ENCODE measurements at regions not wholly inside any gene's neighbourhood (a gene's known extent, or its start where the extent isn't known, plus 50 kb on each side); places are given as distances from the start of the nearest gene placed in this dataset.
A peak's percentile ranks its signal among the peaks of the same experiment; 100 is the strongest.

DNA sequence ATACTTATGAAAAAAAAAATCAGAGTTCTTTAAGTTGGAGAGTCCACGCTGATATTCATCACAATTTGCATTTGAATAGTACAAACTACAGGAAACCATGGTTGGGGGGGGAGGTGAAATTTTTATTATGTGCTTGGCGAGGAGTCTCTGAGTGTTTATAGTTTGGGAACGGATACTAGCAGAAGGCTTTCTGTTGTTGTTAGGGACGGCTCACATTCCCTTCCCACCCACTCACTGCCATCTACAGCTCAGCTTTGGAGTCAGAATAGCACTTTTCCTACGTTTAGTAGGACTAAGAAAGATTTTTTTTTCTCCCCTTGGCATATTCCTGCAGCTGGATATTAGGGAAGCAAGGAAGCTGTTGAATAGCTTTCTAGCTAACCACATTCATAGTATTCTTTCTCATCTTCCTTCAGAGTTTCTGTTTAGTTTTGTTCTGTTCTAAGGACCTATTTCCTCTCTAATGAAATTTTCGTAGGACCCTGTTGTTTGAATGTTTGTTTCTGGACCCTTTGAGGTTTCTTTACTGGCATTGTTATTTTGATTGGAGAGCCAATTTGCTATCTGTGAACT is 235.1 kb upstream of the ZNF217 start:
- peak overlapping the region; percentile 9 to 54 (median 33) for H3K4me3 ChIP-seq (ENCODE audit: low read length in 3 of 3)
- intact Hi-C loops (cut with DNase I), result no loop called here

DNA sequence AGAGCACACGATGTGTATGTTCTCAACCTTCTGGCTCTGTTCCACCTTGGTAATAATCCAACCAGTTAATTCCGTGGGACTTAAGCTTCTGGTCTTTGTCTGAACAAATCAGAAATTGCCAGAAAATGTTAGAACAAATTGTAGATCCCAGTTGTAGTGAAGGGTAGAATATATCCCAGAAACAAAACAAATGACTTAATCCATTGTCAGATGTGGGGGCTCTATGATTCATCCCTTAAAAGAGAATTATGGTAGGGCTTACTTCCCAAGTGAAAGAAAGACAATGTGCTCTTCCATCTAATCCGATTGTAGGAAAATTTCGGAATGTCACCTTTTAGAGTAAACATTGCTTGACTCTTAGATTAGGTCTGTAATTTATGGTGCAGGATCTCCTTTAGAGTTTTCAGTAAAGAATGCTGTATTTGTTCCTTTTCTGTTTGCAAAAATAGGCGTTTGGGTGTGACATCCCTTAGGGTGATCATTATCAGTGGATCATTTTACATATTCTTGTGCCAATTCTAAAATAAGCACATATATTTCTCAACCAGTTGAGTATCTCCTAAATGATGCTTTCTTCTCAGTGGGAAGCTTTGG is 234.5 kb upstream of the ZNF217 start:
- H3K4me3 ChIP-seq (ENCODE audit: low read length in 3 of 3), result peak overlapping the region in 1 of 3 donors; percentile 33
- intact Hi-C loops (cut with DNase I), result no loop called here
- no peaks in the 10 kb centered on the region for H3K27me3 ChIP-seq (ENCODE audit: control insufficient read depth, insufficient read depth, low read length)
- H3K9me3 ChIP-seq (ENCODE audit: control insufficient read depth in 2 of 3, insufficient read depth in 1 of 3, low read length in 3 of 3), result no peaks in the 10 kb centered on the region
- DNase-seq (peak in 2 of 5 donors; percentile 65 to 86), FAIRE-seq (no peak)
- peaks cover 9 to 27% (median 21%) of the 10 kb centered on the region in 3 donors for H3K4me1 ChIP-seq (ENCODE audit: control insufficient read depth in 2 of 3, insufficient read depth in 2 of 3, low read depth in 1 of 3, low read length in 3 of 3)
- H3K27ac ChIP-seq (ENCODE audit: low read depth in 2 of 2, low read length in 2 of 2), result peak overlapping the region; percentile 15 to 94
- no peak for TF ChIP-seq CTCF (IDR thresholded peaks at IDR 0.05; ENCODE audit: borderline replicate concordance, extremely low read depth, insufficient read depth)
- H3K9ac ChIP-seq (ENCODE audit: low read length in 3 of 3), result no peak overlapping the region
- no peaks in the 10 kb centered on the region for H3K36me3 ChIP-seq (ENCODE audit: control insufficient read depth in 2 of 3, insufficient read depth in 3 of 3, low read length in 3 of 3)

More for the DNA sequence above, 235.1 kb upstream of the ZNF217 start:
- FAIRE-seq (no peak), DNase-seq (peak in 4 of 5 donors; percentile 48 to 93 (median 74))
- Histone ChIP-seq H3K27me3 (ENCODE audit: control insufficient read depth, insufficient read depth, low read length) (no peaks in the 10 kb centered on the region), H3K27ac (ENCODE audit: low read depth in 2 of 2, low read length in 2 of 2) (peak overlapping the region; percentile 45 to 94), H3K9ac (ENCODE audit: low read length in 3 of 3) (peak overlapping the region; percentile 39 to 64 (median 52)), H3K9me3 (ENCODE audit: control insufficient read depth in 2 of 3, insufficient read depth in 1 of 3, low read length in 3 of 3) (no peaks in the 10 kb centered on the region), H3K36me3 (ENCODE audit: control insufficient read depth in 2 of 3, insufficient read depth in 3 of 3, low read length in 3 of 3) (no peaks in the 10 kb centered on the region), H3K4me1 (ENCODE audit: control insufficient read depth in 2 of 3, insufficient read depth in 2 of 3, low read depth in 1 of 3, low read length in 3 of 3) (peaks cover 9 to 27% (median 21%) of the 10 kb centered on the region in 3 donors)
- no peak for TF ChIP-seq CTCF (IDR thresholded peaks at IDR 0.05; ENCODE audit: borderline replicate concordance, extremely low read depth, insufficient read depth)

- H3K4me3 ChIP-seq (ENCODE audit: low read length in 3 of 3), result peak overlapping the region in 1 of 3 donors; percentile 33
- H3K9me3 ChIP-seq (ENCODE audit: control insufficient read depth in 2 of 3, insufficient read depth in 1 of 3, low read length in 3 of 3), result no peaks in the 10 kb centered on the region
- H3K27ac ChIP-seq (ENCODE audit: low read depth in 2 of 2, low read length in 2 of 2), result peak overlapping the region; percentile 15 to 94
- H3K9ac ChIP-seq (ENCODE audit: low read length in 3 of 3), result no peak overlapping the region
- peaks cover 9 to 27% (median 21%) of the 10 kb centered on the region in 3 donors for H3K4me1 ChIP-seq (ENCODE audit: control insufficient read depth in 2 of 3, insufficient read depth in 2 of 3, low read depth in 1 of 3, low read length in 3 of 3)
- TF ChIP-seq CTCF (IDR thresholded peaks at IDR 0.05; ENCODE audit: borderline replicate concordance, extremely low read depth, insufficient read depth), result no peak
- H3K27me3 ChIP-seq (ENCODE audit: control insufficient read depth, insufficient read depth, low read length), result no peaks in the 10 kb centered on the region
- no peak for FAIRE-seq
- intact Hi-C loops (cut with DNase I), result no loop called here
- no peaks in the 10 kb centered on the region for H3K36me3 ChIP-seq (ENCODE audit: control insufficient read depth in 2 of 3, insufficient read depth in 3 of 3, low read length in 3 of 3)
- DNase-seq, result no peak
These were observed 233.9 kb upstream of the ZNF217 start for GRCh38 chr20:53827292-53828087.

Measured in kidney (tissue), 13 donors.